ENCODE measurements at regions not wholly inside any gene's neighbourhood (a gene's known extent, or its start where the extent isn't known, plus 50 kb on each side); places are given as distances from the start of the nearest gene placed in this dataset.
"Not testable (repeated sequence)": the region's sequence is repeated elsewhere in the genome, so short reads cannot be mapped to it uniquely, and the experiment has no call there.

GRCh38 chr20:30919514-30920188, 337.8 kb upstream of the DEFB115 start:
- H3K4me3 Mint-ChIP-seq, result no peak overlapping the region
- peaks cover 5% of the 10 kb centered on the region for H3K36me3 Mint-ChIP-seq
- DNase-seq (ENCODE audit: low spot score in 2 of 2, unreplicated experiment in 2 of 2), result no peak
- H3K4me1 Mint-ChIP-seq, result no peaks in the 10 kb centered on the region
- peaks cover 41% of the 10 kb centered on the region for H3K9me3 Mint-ChIP-seq
- H3K27me3 Mint-ChIP-seq (ENCODE audit: low read depth), result no peaks in the 10 kb centered on the region
- no peak for TF ChIP-seq CTCF (IDR thresholded peaks at IDR 0.05; ENCODE audit: unreplicated experiment)
- no peak overlapping the region for H3K27ac Mint-ChIP-seq

GRCh38 chr20:30921286-30922071, 336.0 kb upstream of the DEFB115 start:
- Mint-ChIP-seq H3K9me3 (peaks cover 54% of the 10 kb centered on the region), H3K4me1 (no peaks in the 10 kb centered on the region), H3K27ac (no peak overlapping the region)

GRCh38 chr20:30922129-30922528, 335.3 kb upstream of the DEFB115 start:
- no peak for TF ChIP-seq CTCF (IDR thresholded peaks at IDR 0.05; ENCODE audit: unreplicated experiment)
- DNase-seq (ENCODE audit: low spot score in 2 of 2, unreplicated experiment in 2 of 2), result no peak
- peaks cover 7% of the 10 kb centered on the region for H3K36me3 Mint-ChIP-seq
- peaks cover 60% of the 10 kb centered on the region for H3K9me3 Mint-ChIP-seq
- H3K4me1 Mint-ChIP-seq, result no peaks in the 10 kb centered on the region
- H3K27ac Mint-ChIP-seq, result no peak overlapping the region
- H3K27me3 Mint-ChIP-seq (ENCODE audit: low read depth), result no peaks in the 10 kb centered on the region
- H3K4me3 Mint-ChIP-seq, result no peak overlapping the region

More at GRCh38 chr20:30921286-30922071, 336.0 kb upstream of the DEFB115 start:
- H3K36me3 Mint-ChIP-seq, result peaks cover 7% of the 10 kb centered on the region
- no peak overlapping the region for H3K4me3 Mint-ChIP-seq
- DNase-seq (ENCODE audit: low spot score in 2 of 2, unreplicated experiment in 2 of 2), result no peak
- no peaks in the 10 kb centered on the region for H3K27me3 Mint-ChIP-seq (ENCODE audit: low read depth)
- no peak for TF ChIP-seq CTCF (IDR thresholded peaks at IDR 0.05; ENCODE audit: unreplicated experiment)

GRCh38 chr20:30937790-30938189, 319.7 kb upstream of the DEFB115 start:
- Mint-ChIP-seq H3K4me3 (no peak overlapping the region), H3K4me1 (no peaks in the 10 kb centered on the region)

GRCh38 chr20:30949761-30950160, 307.7 kb upstream of the DEFB115 start:
- Mint-ChIP-seq H3K4me3 (no peak overlapping the region), H3K9me3 (peaks cover 51% of the 10 kb centered on the region), H3K4me1 (no peaks in the 10 kb centered on the region), H3K27me3 (ENCODE audit: low read depth) (no peaks in the 10 kb centered on the region), H3K27ac (no peak overlapping the region), H3K36me3 (peaks cover 1% of the 10 kb centered on the region)
- DNase-seq (ENCODE audit: low spot score in 2 of 2, unreplicated experiment in 2 of 2), result no peak
- no peak for TF ChIP-seq CTCF (IDR thresholded peaks at IDR 0.05; ENCODE audit: unreplicated experiment)

More at GRCh38 chr20:30937790-30938189, 319.7 kb upstream of the DEFB115 start:
- Mint-ChIP-seq H3K36me3 (no peaks in the 10 kb centered on the region), H3K27me3 (ENCODE audit: low read depth) (no peaks in the 10 kb centered on the region), H3K9me3 (peaks cover 44% of the 10 kb centered on the region), H3K27ac (no peak overlapping the region)
- TF ChIP-seq CTCF (IDR thresholded peaks at IDR 0.05; ENCODE audit: unreplicated experiment), result no peak
- DNase-seq (ENCODE audit: low spot score in 2 of 2, unreplicated experiment in 2 of 2), result no peak

- not testable (repeated sequence) for H3K4me3 Mint-ChIP-seq; H3K4me1 Mint-ChIP-seq; H3K27ac Mint-ChIP-seq; DNase-seq (ENCODE audit: low spot score in 2 of 2, unreplicated experiment in 2 of 2); H3K36me3 Mint-ChIP-seq; H3K27me3 Mint-ChIP-seq (ENCODE audit: low read depth)
- peaks cover 57% of the 10 kb centered on the region for H3K9me3 Mint-ChIP-seq
Observed at GRCh38 chr20:30951088-30951487, 306.4 kb upstream of the DEFB115 start.

- H3K27me3 Mint-ChIP-seq (ENCODE audit: low read depth); H3K36me3 Mint-ChIP-seq; H3K4me3 Mint-ChIP-seq; DNase-seq (ENCODE audit: low spot score in 2 of 2, unreplicated experiment in 2 of 2); H3K27ac Mint-ChIP-seq; H3K4me1 Mint-ChIP-seq: not testable (repeated sequence)
- peaks cover 65% of the 10 kb centered on the region for H3K9me3 Mint-ChIP-seq
Observed at GRCh38 chr20:30956649-30957048, 300.8 kb upstream of the DEFB115 start.

GRCh38 chr20:30959208-30959607, 298.3 kb upstream of the DEFB115 start:
- H3K36me3 Mint-ChIP-seq; H3K27ac Mint-ChIP-seq; H3K4me1 Mint-ChIP-seq; DNase-seq (ENCODE audit: low spot score in 2 of 2, unreplicated experiment in 2 of 2); H3K4me3 Mint-ChIP-seq; H3K27me3 Mint-ChIP-seq (ENCODE audit: low read depth): not testable (repeated sequence)
- peaks cover 56% of the 10 kb centered on the region for H3K9me3 Mint-ChIP-seq
